HUDEP-2 (cell line): ENCODE measurements at regions not wholly inside any gene's neighbourhood (a gene's known extent, or its start where the extent isn't known, plus 50 kb on each side); places are given as distances from the start of the nearest gene placed in this dataset.
"Not testable (repeated sequence)": the region's sequence is repeated elsewhere in the genome, so short reads cannot be mapped to it uniquely, and the experiment has no call there.

ENCODE experiments used
- DNase-seq, 76 experiments: peaks; one replicate each; lab custom pipeline; 2025; ENCODE audit not compliant: unreplicated experiment in 76 of 76; lab: John Stamatoyannopoulos, UW

GRCh38 chr10:35889971-35890675, 248.0 kb upstream of the FZD8 start:
- no peak for DNase-seq

GRCh38 chr10:35889226-35889625, 247.1 kb upstream of the FZD8 start:
- no peak for DNase-seq

GRCh38 chr10:35888400-35888799, 246.3 kb upstream of the FZD8 start:
- no peak for DNase-seq

GRCh38 chr10:35887685-35888084, 245.6 kb upstream of the FZD8 start:
- DNase-seq, result no peak

DNA sequence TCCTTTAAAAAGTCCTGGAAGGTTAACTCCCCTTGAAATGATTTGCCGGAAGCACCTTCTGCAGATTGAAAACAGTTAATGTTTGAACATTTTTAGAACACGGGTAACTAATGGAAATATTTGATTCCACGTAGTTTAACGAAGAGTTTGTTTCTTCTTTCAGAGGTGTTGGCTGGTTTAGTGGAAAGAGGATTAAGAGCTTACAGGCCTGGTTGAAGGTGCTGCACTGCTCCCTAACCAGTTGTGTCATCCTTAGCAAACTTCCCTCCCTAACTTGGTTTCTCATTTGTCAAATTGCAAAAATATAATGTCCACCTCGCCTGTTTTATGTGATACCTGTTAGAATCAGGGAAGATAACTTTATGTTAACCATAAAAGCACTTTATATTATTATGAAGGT, 243.0 kb upstream of the FZD8 start:
- DNase-seq, result no peak

- no peak for DNase-seq
These were observed 242.6 kb upstream of the FZD8 start for GRCh38 chr10:35884657-35885071.

- no peak for DNase-seq
These were observed 240.5 kb upstream of the FZD8 start for GRCh38 chr10:35882422-35883150.

- DNase-seq, result no peak
These were observed 239.2 kb upstream of the FZD8 start for GRCh38 chr10:35881320-35881719.

- DNase-seq, result no peak
These were observed 234.2 kb upstream of the FZD8 start for GRCh38 chr10:35876248-35876647.

DNA sequence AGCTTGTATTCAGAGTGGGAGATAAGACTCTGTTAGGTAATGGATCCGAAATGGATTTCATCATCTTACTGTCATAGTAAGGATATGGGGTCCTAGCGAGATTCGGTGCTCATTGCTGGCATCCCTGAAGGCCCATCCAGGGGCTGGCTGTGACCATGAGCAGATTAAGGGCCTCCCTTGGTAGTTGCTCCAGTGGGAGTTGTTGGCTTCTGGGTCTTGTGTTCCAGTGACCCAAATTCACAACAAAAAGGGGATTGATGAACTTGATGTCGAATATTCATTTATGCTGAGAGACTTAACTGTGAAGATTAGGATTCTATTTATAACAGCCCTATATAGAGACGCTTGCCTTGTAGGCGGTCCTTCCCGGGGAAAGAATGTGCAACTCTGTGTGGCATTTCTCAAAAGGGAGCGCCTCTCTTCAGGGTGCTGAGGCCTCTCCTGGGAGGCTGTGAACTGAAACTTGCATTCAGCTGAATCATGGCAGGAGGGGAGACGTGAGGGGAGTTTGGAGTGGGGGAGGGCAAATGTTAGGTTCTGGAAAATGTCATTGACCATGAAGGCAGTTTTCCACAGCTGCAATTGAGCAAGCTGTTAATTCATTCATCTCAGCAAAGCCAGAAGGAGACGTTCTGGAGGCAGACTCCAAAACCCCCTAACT, 233.1 kb upstream of the FZD8 start:
- no peak for DNase-seq

DNA sequence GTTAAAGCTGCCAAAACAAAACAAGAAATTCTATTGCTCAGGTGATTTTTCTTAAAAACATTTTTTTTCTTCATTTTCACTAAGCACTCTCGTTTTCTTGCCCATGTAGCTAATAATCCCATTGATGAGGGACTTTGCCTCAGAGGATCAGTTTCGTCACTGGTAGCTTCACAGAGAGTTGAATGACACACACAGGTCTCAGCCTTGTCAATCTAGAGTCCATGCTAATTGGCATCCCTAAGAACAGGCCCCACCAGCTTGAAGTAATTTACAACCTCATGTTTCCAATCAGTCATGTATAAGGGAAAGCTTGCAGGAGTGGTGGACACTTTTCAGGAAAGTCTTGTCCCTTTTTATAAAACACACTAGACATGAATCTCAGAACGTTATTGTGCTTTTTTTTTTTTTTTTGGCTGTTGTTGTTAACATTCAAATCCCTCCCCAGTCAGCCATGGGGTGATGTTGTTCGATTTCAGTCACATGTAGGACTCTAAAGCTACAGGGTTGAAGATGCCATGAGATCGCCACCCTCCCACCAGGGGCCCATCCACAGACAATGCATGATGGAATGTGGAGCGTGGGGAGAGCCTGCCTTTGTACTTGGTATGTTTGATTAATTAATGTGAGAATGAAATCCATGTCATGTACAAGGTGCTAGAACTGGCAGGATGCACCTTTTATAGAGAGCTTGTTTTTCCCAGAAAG, 232.4 kb upstream of the FZD8 start:
- no peak for DNase-seq

DNA sequence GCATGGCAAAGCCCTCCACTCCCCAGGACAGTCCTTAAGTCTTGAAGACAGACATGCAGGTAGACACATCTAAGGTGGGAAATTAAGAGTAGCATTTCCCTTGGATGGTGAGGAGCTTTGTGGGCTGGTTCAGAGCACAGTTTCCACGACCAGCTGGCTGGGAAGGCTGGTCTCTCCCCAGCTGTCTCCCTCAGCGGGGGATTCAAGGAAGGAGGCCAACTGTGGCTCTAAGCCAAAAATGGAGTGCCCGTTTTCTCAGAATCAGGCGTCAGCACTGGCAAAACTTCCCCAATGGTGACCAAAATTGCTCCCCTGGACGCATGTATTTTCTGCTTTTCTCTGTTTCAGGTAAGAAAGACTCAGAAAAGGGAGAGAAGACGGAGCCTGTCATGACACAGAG, 230.6 kb upstream of the FZD8 start:
- no peak for DNase-seq

DNA sequence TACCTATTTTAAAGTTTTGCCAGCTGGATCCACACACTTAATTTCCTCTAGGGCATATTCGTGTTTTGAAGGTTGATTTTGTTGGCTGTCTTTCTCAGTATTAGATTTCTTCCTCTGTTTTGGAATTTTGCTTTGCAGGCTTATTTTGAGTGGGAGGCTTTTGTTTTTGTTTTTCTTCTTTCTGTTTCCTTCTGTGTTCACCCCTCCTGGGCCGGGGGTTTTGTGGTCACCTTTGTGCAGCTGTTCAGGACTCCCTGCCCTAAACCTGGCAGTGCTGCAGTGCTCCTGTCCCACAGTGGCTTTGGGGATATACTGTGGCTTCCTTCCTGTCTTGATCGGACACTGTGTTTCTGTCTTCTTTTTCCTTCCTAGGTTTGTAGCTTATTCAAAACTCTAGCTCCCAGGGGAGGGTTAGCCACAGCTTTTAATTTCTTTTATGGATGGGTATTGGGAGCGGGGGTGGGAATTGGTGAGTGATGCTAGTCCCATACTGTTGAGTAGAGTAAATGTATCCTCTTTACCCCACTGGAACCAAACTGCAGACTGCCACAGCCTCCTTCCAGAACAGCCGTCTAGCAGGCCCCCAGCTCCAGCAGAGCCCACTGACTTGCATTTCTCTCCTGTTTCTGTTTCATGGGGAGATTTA, 228.7 kb upstream of the FZD8 start:
- DNase-seq, result no peak

DNA sequence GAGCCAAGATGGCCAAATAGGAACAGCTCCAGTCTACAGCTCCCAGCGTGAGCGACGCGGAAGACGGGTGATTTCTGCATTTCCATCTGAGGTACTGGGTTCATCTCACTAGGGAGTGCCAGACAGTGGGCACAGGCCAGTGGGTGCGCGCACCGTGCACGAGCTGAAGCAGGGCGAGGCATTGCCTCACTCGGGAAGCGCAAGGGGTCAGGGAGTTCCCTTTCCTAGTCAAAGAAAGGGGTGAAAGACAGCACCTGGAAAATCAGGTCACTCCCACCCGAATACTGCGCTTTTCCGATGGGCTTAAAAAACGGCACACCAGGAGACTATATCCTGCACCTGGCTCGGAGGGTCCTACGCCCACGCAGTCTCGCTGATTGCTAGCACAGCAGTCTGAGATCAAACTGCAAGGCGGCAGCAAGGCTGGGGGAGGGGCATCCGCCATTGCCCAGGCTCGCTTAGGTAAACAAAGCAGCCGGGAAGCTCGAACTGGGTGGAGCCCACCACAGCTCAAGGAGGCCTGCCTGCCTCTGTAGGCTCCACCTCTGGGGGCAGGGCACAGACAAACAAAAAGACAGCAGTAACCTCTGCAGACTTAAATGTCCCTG, 216.7 kb upstream of the FZD8 start:
- not testable (repeated sequence) for DNase-seq

DNA sequence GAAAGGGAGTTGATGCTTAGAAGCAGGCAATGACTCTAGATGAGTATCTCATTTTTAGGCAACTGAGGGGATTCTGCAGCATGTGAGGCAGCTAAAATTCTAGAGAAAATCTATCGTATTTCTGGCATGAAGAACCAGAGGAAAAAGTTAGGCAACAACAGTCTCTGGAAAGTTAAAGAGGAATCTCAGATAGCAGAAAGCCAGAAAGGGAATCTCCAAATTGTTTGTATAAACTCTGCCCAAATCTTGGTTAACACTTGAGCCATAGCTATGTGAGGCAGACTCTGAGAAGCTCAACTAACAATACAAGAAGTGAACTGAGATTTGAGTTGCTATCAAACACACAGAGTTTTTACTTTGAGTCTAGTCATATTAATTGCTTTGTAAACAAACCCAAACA, 215.8 kb upstream of the FZD8 start:
- no peak for DNase-seq

GRCh38 chr10:35855155-35855947, 213.3 kb upstream of the FZD8 start:
- no peak for DNase-seq

GRCh38 chr10:35854661-35855060, 212.6 kb upstream of the FZD8 start:
- no peak for DNase-seq

GRCh38 chr10:35852721-35853120, 210.6 kb upstream of the FZD8 start:
- DNase-seq, result no peak

DNA sequence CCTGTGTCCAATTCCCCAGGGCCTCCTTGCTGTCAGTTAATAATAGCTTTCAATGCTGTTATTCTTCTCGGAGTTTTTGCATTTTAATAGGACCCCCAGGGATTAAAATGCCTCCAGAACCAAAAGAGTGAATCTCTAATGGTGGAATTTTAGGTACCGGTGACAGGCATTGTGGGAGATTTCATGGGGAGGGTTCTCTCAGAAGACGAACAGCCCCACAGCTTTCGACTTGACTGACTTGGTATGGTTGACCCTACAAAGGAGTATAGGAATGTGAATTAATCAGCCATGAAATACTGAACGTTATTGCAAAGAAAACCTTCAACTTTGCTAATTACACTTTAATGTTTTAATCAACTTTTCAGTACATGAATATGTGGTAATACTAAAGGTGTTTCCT, 206.3 kb upstream of the FZD8 start:
- no peak for DNase-seq

GRCh38 chr10:35844686-35845085, 202.6 kb upstream of the FZD8 start:
- no peak for DNase-seq
